GM12878 (cell line): ENCODE measurements at regions not wholly inside any gene's neighbourhood (a gene's known extent, or its start where the extent isn't known, plus 50 kb on each side); places are given as distances from the start of the nearest gene placed in this dataset.

Experiments
- ATAC-seq: fragments of 200-7000 bp; cut with Tn5 transposase; 3 replicates; pipeline ENCODE4 v1.9.1; 2020; ENCODE audit warnings: mild to moderate bottlenecking, moderate library complexity
- BruUV-seq: library from RNA; stranded (reverse); fragments of 400-500 nt; replicated peaks from 2 replicates; lab custom pipeline; 2021; lab: Mats Ljungman, UMichigan
- CTCF ChIA-PET: fragments of 300-600 bp; sonication (Branson Sonifier 250); formaldehyde crosslinking; extraction: SDS; loops from one replicate; lab custom pipeline; 2021; ENCODE audit warnings: inconsistent platforms; lab: Yijun Ruan, JAX
- POLR2A ChIA-PET: fragments of 350-600 bp; formaldehyde crosslinking; extraction: SDS; loops from one replicate; lab custom pipeline; 2021; ENCODE audit warnings: inconsistent platforms; lab: Charles Lee
- RAD21 ChIA-PET: fragments of 300-600 bp; sonication (Branson Sonifier 250); formaldehyde crosslinking; loops from one replicate; lab custom pipeline; 2023; ENCODE audit warnings: antibody characterized with exemption; ENCODE audit not compliant: unreplicated experiment; lab: Charles Lee
- SMC1A ChIA-PET: fragments of 300-600 bp; sonication (Branson Sonifier 250); formaldehyde crosslinking; loops from one replicate; lab custom pipeline; 2023; ENCODE audit not compliant: unreplicated experiment, uncharacterized antibody; lab: Charles Lee
- DNase-seq: peaks from one replicate; pipeline ENCODE4 v3.0.0-alpha.2; 2011; ENCODE audit warnings: low read depth, low spot score
- FAIRE-seq: peaks from 3 replicates; lab custom pipeline; 2011; peaks lifted over from hg19 to GRCh38; lab: Jason Lieb, UNC
- H2AFZ ChIP-seq: 2 replicates; pipeline ENCODE4 v1.6.0; 2011; ENCODE audit warnings: low read depth, low read length, control low read depth; ENCODE audit not compliant: control insufficient read depth
- H3K27ac ChIP-seq: 2 replicates; pipeline ENCODE4 v1.5.1; 2011; ENCODE audit warnings: control low read depth; ENCODE audit not compliant: control insufficient read depth, insufficient read depth
- H3K27me3 ChIP-seq, 2 experiments: replicated peaks in 1 of 2; 2 replicates each; pipeline versions ENCODE4 v1.6.0 to v1.6.1; 2011; ENCODE audit warnings: low read length in 1 of 2; ENCODE audit not compliant: control insufficient read depth in 2 of 2, insufficient read depth in 2 of 2
- H3K36me3 ChIP-seq, 2 experiments: 2 replicates each; pipeline ENCODE4 v1.5.1; 2011; ENCODE audit warnings: low read length in 1 of 2; ENCODE audit not compliant: control insufficient read depth in 2 of 2, insufficient read depth in 2 of 2
- H3K4me1 ChIP-seq: 2 replicates; pipeline ENCODE4 v1.6.1; 2011; ENCODE audit warnings: mild to moderate bottlenecking, low read length, moderate library complexity, mixed read lengths; ENCODE audit not compliant: control insufficient read depth, insufficient read depth
- H3K4me2 ChIP-seq: 2 replicates; pipeline ENCODE4 v1.6.0; 2011; ENCODE audit warnings: control low read depth; ENCODE audit not compliant: control insufficient read depth, insufficient read depth
- H3K4me3 ChIP-seq: fragments of 200-600 bp; sonication (generic); 2 replicates; pipeline ENCODE4 v1.5.1; 2016
- H3K79me2 ChIP-seq: 2 replicates; pipeline ENCODE4 v1.6.0; 2011; ENCODE audit warnings: low read length; ENCODE audit not compliant: control insufficient read depth, insufficient read depth
- H3K9ac ChIP-seq: 2 replicates; pipeline ENCODE4 v1.8.0; 2011; ENCODE audit warnings: low read length, control low read depth, mixed read lengths; ENCODE audit not compliant: control insufficient read depth, insufficient read depth
- H3K9me3 ChIP-seq: replicated peaks from 3 replicates; pipeline ENCODE4 v1.5.1; 2011; ENCODE audit warnings: mild to moderate bottlenecking, low read length; ENCODE audit not compliant: control insufficient read depth, insufficient read depth
- H4K20me1 ChIP-seq: 2 replicates; pipeline ENCODE4 v1.6.0; 2011; ENCODE audit not compliant: control insufficient read depth, insufficient read depth
- CHD2 ChIP-seq: IDR thresholded peaks from 2 replicates; pipeline ENCODE4 v1.6.1; 2011; ENCODE audit warnings: low read depth, low read length, improper control_type of control experiment, borderline replicate concordance
- FOXK2 ChIP-seq: fragments of 450-650 bp; IDR thresholded peaks from 2 replicates; pipeline ENCODE4 v1.6.1; 2017; ENCODE audit warnings: mild to moderate bottlenecking, moderate library complexity
- KLF5 ChIP-seq: fragments of 450-650 bp; IDR thresholded peaks from 2 replicates; pipeline ENCODE4 v1.6.1; 2014; ENCODE audit warnings: mild to moderate bottlenecking; ENCODE audit not compliant: partially characterized antibody
- MTA2 ChIP-seq: fragments of 450-650 bp; IDR thresholded peaks from 2 replicates; pipeline ENCODE4 v1.6.1; 2016; ENCODE audit warnings: low read depth, mild to moderate bottlenecking, moderate library complexity
- NRF1 ChIP-seq: conservative IDR thresholded peaks from 2 replicates; pipeline ENCODE4 v1.6.1; 2011; ENCODE audit warnings: mild to moderate bottlenecking, low read depth, low read length, improper control_type of control experiment
- WGBS: methylation state at CpG from one replicate; pipeline ENCODE4 v1.1.6; 2016; ENCODE audit warnings: low lambda C conversion rate; ENCODE audit not compliant: insufficient replicate concordance, insufficient coverage; ENCODE audit errors: missing lambda C conversion rate; 5-methylcytosine and 5-hydroxymethylcytosine counted together
- in situ Hi-C: fragments of 300-500 bp; cut with MboI; formaldehyde crosslinking; loops from 9 replicates; pipeline ENCODE4 v1.14.3; 2018; ENCODE audit warnings: mixed read lengths
- intact Hi-C: fragments of 100-400 bp; cut with micrococcal nuclease; formaldehyde crosslinking; loops from one replicate; pipeline ENCODE4 v1.14.2; 2022; ENCODE audit not compliant: unreplicated experiment
- TF ChIP-seq, protein P1 (sequence below): IDR thresholded peaks from 2 replicates; pipeline ENCODE4 v1.6.1; 2012; ENCODE audit warnings: improper control_type of control experiment, low read depth, low read length; ENCODE audit not compliant: insufficient replicate concordance
- TF ChIP-seq, protein P2 (sequence below): IDR thresholded peaks from 2 replicates; pipeline ENCODE4 v1.6.1; 2011; ENCODE audit warnings: low read depth, mild to moderate bottlenecking, low read length, moderate library complexity, borderline replicate concordance; ENCODE audit errors: extremely low read depth

DNA sequence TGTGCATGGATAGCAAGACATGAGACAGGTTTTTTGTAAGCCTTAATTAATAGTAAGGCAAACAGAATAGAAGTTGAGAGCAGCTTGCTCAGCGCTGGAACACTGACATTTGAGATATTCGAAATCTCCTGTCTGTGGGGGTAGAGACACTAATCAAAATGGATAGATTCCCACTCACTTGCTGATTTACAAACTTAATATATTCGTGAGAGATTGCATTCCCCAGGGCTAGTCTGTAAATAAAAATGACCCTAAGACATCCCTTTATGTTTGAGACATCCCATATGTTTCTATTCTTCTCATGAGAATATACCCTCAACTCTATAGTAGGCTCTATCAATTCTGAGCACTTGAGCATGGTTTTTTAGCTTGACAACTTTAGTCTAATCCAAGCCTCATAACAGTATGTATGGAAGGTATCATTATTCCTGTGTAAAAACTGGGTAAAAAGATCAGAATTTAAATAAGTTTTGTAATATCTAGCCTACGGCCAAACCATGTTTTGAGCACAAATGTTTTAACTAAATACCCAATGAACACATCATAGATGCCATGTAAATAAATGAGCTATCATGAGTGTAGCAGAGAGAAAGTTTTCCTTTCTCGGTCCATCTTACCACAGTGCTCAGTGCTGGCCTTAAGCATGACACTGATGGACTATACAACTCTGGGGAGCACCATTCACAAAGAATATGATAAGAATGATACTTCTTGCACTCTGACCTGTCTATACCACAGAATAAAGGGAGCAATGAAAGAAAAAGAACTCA, 609.2 kb downstream of the PSAT1 start:
- SMC1A ChIA-PET, result interaction anchor here (0.6 kb wide), 1 partner anchor 1697 kb away, joined by 3 read pairs; no protein-coding TSS in a partner anchor
- FAIRE-seq, result no peak
- WGBS, result 38% methylated on average over 5 of the region's 5 CpGs

More for the DNA sequence above, 609.2 kb downstream of the PSAT1 start:
- in situ Hi-C loops (no loop called here), intact Hi-C loops (no loop called here)
- Histone ChIP-seq H4K20me1 (no peaks in the 10 kb centered on the region), H3K27me3 (no peaks in the 10 kb centered on the region), H3K4me2 (no peak overlapping the region), H3K4me1 (no peaks in the 10 kb centered on the region), H3K36me3 (no peaks in the 10 kb centered on the region), H3K4me3 (no peak overlapping the region)
- no peak for DNase-seq
- ChIA-PET POLR2A (no interaction called here), CTCF (interaction anchor here (0.6 kb wide), 1 partner anchor 19 kb away, joined by 3 read pairs; no protein-coding TSS in a partner anchor), RAD21 (no interaction called here)
- BruUV-seq, result no TSS peak
- ATAC-seq, result no peak
- TF ChIP-seq, protein P1, sequence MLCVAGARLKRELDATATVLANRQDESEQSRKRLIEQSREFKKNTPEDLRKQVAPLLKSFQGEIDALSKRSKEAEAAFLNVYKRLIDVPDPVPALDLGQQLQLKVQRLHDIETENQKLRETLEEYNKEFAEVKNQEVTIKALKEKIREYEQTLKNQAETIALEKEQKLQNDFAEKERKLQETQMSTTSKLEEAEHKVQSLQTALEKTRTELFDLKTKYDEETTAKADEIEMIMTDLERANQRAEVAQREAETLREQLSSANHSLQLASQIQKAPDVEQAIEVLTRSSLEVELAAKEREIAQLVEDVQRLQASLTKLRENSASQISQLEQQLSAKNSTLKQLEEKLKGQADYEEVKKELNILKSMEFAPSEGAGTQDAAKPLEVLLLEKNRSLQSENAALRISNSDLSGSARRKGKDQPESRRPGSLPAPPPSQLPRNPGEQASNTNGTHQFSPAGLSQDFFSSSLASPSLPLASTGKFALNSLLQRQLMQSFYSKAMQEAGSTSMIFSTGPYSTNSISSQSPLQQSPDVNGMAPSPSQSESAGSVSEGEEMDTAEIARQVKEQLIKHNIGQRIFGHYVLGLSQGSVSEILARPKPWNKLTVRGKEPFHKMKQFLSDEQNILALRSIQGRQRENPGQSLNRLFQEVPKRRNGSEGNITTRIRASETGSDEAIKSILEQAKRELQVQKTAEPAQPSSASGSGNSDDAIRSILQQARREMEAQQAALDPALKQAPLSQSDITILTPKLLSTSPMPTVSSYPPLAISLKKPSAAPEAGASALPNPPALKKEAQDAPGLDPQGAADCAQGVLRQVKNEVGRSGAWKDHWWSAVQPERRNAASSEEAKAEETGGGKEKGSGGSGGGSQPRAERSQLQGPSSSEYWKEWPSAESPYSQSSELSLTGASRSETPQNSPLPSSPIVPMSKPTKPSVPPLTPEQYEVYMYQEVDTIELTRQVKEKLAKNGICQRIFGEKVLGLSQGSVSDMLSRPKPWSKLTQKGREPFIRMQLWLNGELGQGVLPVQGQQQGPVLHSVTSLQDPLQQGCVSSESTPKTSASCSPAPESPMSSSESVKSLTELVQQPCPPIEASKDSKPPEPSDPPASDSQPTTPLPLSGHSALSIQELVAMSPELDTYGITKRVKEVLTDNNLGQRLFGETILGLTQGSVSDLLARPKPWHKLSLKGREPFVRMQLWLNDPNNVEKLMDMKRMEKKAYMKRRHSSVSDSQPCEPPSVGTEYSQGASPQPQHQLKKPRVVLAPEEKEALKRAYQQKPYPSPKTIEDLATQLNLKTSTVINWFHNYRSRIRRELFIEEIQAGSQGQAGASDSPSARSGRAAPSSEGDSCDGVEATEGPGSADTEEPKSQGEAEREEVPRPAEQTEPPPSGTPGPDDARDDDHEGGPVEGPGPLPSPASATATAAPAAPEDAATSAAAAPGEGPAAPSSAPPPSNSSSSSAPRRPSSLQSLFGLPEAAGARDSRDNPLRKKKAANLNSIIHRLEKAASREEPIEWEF, result no peak
- TF ChIP-seq, protein P2, sequence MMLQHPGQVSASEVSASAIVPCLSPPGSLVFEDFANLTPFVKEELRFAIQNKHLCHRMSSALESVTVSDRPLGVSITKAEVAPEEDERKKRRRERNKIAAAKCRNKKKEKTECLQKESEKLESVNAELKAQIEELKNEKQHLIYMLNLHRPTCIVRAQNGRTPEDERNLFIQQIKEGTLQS, result no peak
- no peak for TF ChIP-seq KLF5
- no peak for TF ChIP-seq CHD2
- TF ChIP-seq MTA2, result no peak
- TF ChIP-seq FOXK2, result no peak
- TF ChIP-seq NRF1, result no peak
- TF ChIP-seq, all 136 proteins: peak for 0
- Histone ChIP-seq H3K9me3 (no peaks in the 10 kb centered on the region), H2AFZ (no peak overlapping the region), H3K9ac (no peak overlapping the region), H3K79me2 (no peaks in the 10 kb centered on the region), H3K27ac (no peak overlapping the region)
